Calu3 (cell line): ENCODE measurements at regions not wholly inside any gene's neighbourhood (a gene's known extent, or its start where the extent isn't known, plus 50 kb on each side); places are given as distances from the start of the nearest gene placed in this dataset.

Experiments
- BruUV-seq: library from RNA; stranded (reverse); fragments of 400-500 nt; replicated peaks from 2 replicates; lab custom pipeline; 2021; lab: Mats Ljungman, UMichigan
- CTCF ChIA-PET: fragments of 300-600 bp; sonication (Branson Sonifier 250); formaldehyde crosslinking; loops from one replicate; lab custom pipeline; 2022; ENCODE audit warnings: antibody characterized with exemption; lab: Charles Lee
- DNase-seq: peaks from one replicate; pipeline ENCODE4 v3.0.0; 2022
- H3K27ac Mint-ChIP-seq: one replicate; pipeline ENCODE4 v1.8.0; 2022; ENCODE audit warnings: mixed read lengths; ENCODE audit not compliant: unreplicated experiment
- H3K27me3 Mint-ChIP-seq: one replicate; pipeline ENCODE4 v1.8.0; 2022; ENCODE audit warnings: mixed read lengths; ENCODE audit not compliant: unreplicated experiment
- H3K36me3 Mint-ChIP-seq: one replicate; pipeline ENCODE4 v1.8.0; 2022; ENCODE audit warnings: mild to moderate bottlenecking, moderate library complexity, mixed read lengths; ENCODE audit not compliant: insufficient read depth, unreplicated experiment
- H3K4me1 Mint-ChIP-seq: one replicate; pipeline ENCODE4 v1.8.0; 2022; ENCODE audit warnings: mild to moderate bottlenecking, low read depth, mixed read lengths; ENCODE audit not compliant: unreplicated experiment
- H3K4me3 Mint-ChIP-seq: one replicate; pipeline ENCODE4 v1.8.0; 2022; ENCODE audit warnings: mild to moderate bottlenecking, low read depth, moderate library complexity, mixed read lengths; ENCODE audit not compliant: unreplicated experiment
- H3K9me3 Mint-ChIP-seq: one replicate; pipeline ENCODE4 v1.8.0; 2022; ENCODE audit warnings: low read depth, mixed read lengths; ENCODE audit not compliant: unreplicated experiment
- CTCF ChIP-seq: fragments of 200-600 bp; IDR thresholded peaks from one replicate; pipeline ENCODE4 v1.8.0; 2022; ENCODE audit warnings: antibody characterized with exemption; ENCODE audit not compliant: unreplicated experiment
- intact Hi-C: fragments of 100-400 bp; cut with micrococcal nuclease; formaldehyde crosslinking; loops from one replicate; pipeline ENCODE4 v1.10.0; 2022; ENCODE audit not compliant: unreplicated experiment

- intact Hi-C loops, result no loop called here
- CTCF ChIA-PET, result interaction anchor here (0.6 kb wide), 1 partner anchor 644 kb away, joined by 3 read pairs; no protein-coding TSS in a partner anchor
- Mint-ChIP-seq H3K4me1 (no peaks in the 10 kb centered on the region), H3K27ac (no peak overlapping the region), H3K27me3 (no peaks in the 10 kb centered on the region), H3K36me3 (no peaks in the 10 kb centered on the region), H3K9me3 (no peaks in the 10 kb centered on the region), H3K4me3 (no peak overlapping the region)
- TF ChIP-seq CTCF, result no peak
- no TSS peak for BruUV-seq
- no peak for DNase-seq
Observed at GRCh38 chr4:141914746-141915145, 278.4 kb downstream of the IL15 start.

- Mint-ChIP-seq H3K4me3 (no peak overlapping the region), H3K27me3 (no peaks in the 10 kb centered on the region), H3K4me1 (no peaks in the 10 kb centered on the region), H3K36me3 (no peaks in the 10 kb centered on the region), H3K9me3 (no peaks in the 10 kb centered on the region), H3K27ac (no peak overlapping the region)
- CTCF ChIA-PET, result no interaction called here
- TF ChIP-seq CTCF, result no peak
- intact Hi-C loops, result no loop called here
- DNase-seq, result no peak
- BruUV-seq, result no TSS peak
Observed at GRCh38 chr4:141919649-141920048, 283.3 kb downstream of the IL15 start.

- BruUV-seq, result no TSS peak
- Mint-ChIP-seq H3K27me3 (no peaks in the 10 kb centered on the region), H3K36me3 (no peaks in the 10 kb centered on the region), H3K9me3 (no peaks in the 10 kb centered on the region), H3K4me1 (no peaks in the 10 kb centered on the region), H3K4me3 (no peak overlapping the region), H3K27ac (no peak overlapping the region)
- intact Hi-C loops, result no loop called here
- no peak for TF ChIP-seq CTCF
- DNase-seq, result no peak
- CTCF ChIA-PET, result no interaction called here
Observed at GRCh38 chr4:141921293-141921692, 284.9 kb downstream of the IL15 start.

- H3K36me3 Mint-ChIP-seq, result no peaks in the 10 kb centered on the region
- H3K27me3 Mint-ChIP-seq, result no peaks in the 10 kb centered on the region
- CTCF ChIA-PET, result no interaction called here
Observed at GRCh38 chr4:141922236-141922635, 285.9 kb downstream of the IL15 start.

More at GRCh38 chr4:141922236-141922635, 285.9 kb downstream of the IL15 start:
- no peak overlapping the region for H3K4me3 Mint-ChIP-seq
- no peak for DNase-seq
- no peak overlapping the region for H3K27ac Mint-ChIP-seq
- TF ChIP-seq CTCF, result no peak
- H3K9me3 Mint-ChIP-seq, result no peaks in the 10 kb centered on the region
- intact Hi-C loops, result no loop called here
- BruUV-seq, result no TSS peak
- H3K4me1 Mint-ChIP-seq, result no peaks in the 10 kb centered on the region
